ENCODE measurements at regions not wholly inside any gene's neighbourhood (a gene's known extent, or its start where the extent isn't known, plus 50 kb on each side); places are given as distances from the start of the nearest gene placed in this dataset.
A peak's percentile ranks its signal among the peaks of the same experiment; 100 is the strongest.
"Not testable (repeated sequence)": the region's sequence is repeated elsewhere in the genome, so short reads cannot be mapped to it uniquely, and the experiment has no call there.

- peak; percentile 34 for DNase-seq (ENCODE audit: low spot score)
These were observed 56.3 kb upstream of the KRTAP5-11 start for GRCh38 chr11:71638801-71639519.

- not testable (repeated sequence) for DNase-seq (ENCODE audit: low spot score)
These were observed 56.8 kb upstream of the KRTAP5-11 start for GRCh38 chr11:71639520-71639849.

- not testable (repeated sequence) for DNase-seq (ENCODE audit: low spot score)
These were observed 57.2 kb upstream of the KRTAP5-11 start for GRCh38 chr11:71639916-71640315.

- not testable (repeated sequence) for DNase-seq (ENCODE audit: low spot score)
These were observed 64.4 kb upstream of the KRTAP5-11 start for GRCh38 chr11:71647078-71647477.

GRCh38 chr11:71652998-71653397, 70.3 kb upstream of the KRTAP5-11 start:
- DNase-seq (ENCODE audit: low spot score) = not testable (repeated sequence)

GRCh38 chr11:71654423-71654822, 71.7 kb upstream of the KRTAP5-11 start:
- DNase-seq (ENCODE audit: low spot score) = not testable (repeated sequence)

- not testable (repeated sequence) for DNase-seq (ENCODE audit: low spot score)
These were observed 72.4 kb upstream of the KRTAP5-11 start for GRCh38 chr11:71655041-71655440.

- not testable (repeated sequence) for DNase-seq (ENCODE audit: low spot score)
These were observed 73.8 kb upstream of the KRTAP5-11 start for GRCh38 chr11:71656513-71656912.

- not testable (repeated sequence) for DNase-seq (ENCODE audit: low spot score)
These were observed 82.3 kb upstream of the KRTAP5-11 start for GRCh38 chr11:71664941-71665340.

GRCh38 chr11:71698110-71698509, 115.4 kb upstream of the KRTAP5-11 start:
- DNase-seq (ENCODE audit: low spot score) = not testable (repeated sequence)

- peak; percentile 5 for DNase-seq (ENCODE audit: low spot score)
These were observed 116.3 kb upstream of the KRTAP5-11 start for GRCh38 chr11:71698961-71699360.

GRCh38 chr11:71701435-71702291, 119.0 kb upstream of the KRTAP5-11 start:
- DNase-seq (ENCODE audit: low spot score) = not testable (repeated sequence)

GRCh38 chr11:71705086-71705737, 122.5 kb upstream of the KRTAP5-11 start:
- not testable (repeated sequence) for DNase-seq (ENCODE audit: low spot score)

GRCh38 chr11:71705738-71706432, 123.2 kb upstream of the KRTAP5-11 start:
- not testable (repeated sequence) for DNase-seq (ENCODE audit: low spot score)

GRCh38 chr11:71707083-71707482, 124.4 kb upstream of the KRTAP5-11 start:
- DNase-seq (ENCODE audit: low spot score) = not testable (repeated sequence)

- DNase-seq (ENCODE audit: low spot score) = not testable (repeated sequence)
These were observed 123.5 kb upstream of the DEFB108B start for GRCh38 chr11:71709541-71709940.

- not testable (repeated sequence) for DNase-seq (ENCODE audit: low spot score)
These were observed 122.8 kb upstream of the DEFB108B start for GRCh38 chr11:71710171-71710671.

- not testable (repeated sequence) for DNase-seq (ENCODE audit: low spot score)
These were observed 122.2 kb upstream of the DEFB108B start for GRCh38 chr11:71710701-71711385.

GRCh38 chr11:71712350-71712749, 120.7 kb upstream of the DEFB108B start:
- not testable (repeated sequence) for DNase-seq (ENCODE audit: low spot score)

- not testable (repeated sequence) for DNase-seq (ENCODE audit: low spot score)
These were observed 120.2 kb upstream of the DEFB108B start for GRCh38 chr11:71712846-71713245.

GRCh38 chr11:71714510-71714909, 118.5 kb upstream of the DEFB108B start:
- not testable (repeated sequence) for DNase-seq (ENCODE audit: low spot score)

Measured in HuH-7.5 (cell line).